ENCODE measurements at regions not wholly inside any gene's neighbourhood (a gene's known extent, or its start where the extent isn't known, plus 50 kb on each side); places are given as distances from the start of the nearest gene placed in this dataset.
"Not testable (repeated sequence)": the region's sequence is repeated elsewhere in the genome, so short reads cannot be mapped to it uniquely, and the experiment has no call there.

DNA sequence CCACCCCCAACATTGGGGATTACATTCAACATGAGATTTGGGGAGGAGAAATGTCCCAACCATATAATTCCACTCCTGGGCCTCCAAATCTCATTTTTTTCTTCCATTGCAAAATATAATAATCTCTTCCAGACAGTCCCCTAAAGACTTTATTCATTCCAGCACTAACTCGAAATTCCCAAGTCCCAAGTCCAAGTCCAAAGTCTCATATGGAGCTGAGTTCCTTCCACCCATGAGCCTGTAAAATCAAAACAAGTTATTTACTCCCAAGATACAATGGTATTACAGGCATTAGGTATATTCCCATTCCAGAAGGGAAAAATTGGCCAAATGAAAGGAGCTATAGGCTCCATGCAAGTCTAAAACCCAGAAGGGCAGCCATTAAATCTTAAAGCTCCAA is 56.7 kb downstream of the P2RY1 start:
- Histone ChIP-seq H3K27me3 (ENCODE audit: control insufficient read depth, insufficient read depth, low read length) (no peaks in the 10 kb centered on the region), H3K36me3 (replicated peaks; ENCODE audit: control insufficient read depth, insufficient read depth, low read length) (no peaks in the 10 kb centered on the region), H3K4me3 (ENCODE audit: insufficient read depth, low read depth, low read length) (no peak overlapping the region)
- no peak for DNase-seq

DNA sequence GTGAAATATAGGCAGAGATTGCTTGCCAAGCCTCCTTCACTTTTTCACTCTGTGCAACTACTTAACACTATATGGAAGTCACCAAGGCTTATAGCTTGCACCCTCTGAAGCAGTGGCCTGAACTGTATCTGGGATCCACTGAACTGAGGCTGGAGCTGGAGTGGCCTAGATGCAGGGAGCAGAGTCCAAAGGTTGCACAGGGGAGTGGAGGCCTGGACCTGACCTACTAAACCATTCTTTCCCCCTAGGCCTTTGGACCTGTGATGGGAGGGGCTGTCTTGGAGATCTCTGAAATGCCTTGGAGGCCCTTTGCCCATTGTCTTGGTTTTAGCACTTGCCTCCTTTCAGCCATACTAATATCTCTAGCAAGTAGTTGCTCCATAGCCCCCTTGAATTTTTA is 57.5 kb downstream of the P2RY1 start:
- no peak for DNase-seq
- Histone ChIP-seq H3K27me3 (ENCODE audit: control insufficient read depth, insufficient read depth, low read length) (no peaks in the 10 kb centered on the region), H3K4me3 (ENCODE audit: insufficient read depth, low read depth, low read length) (no peak overlapping the region), H3K36me3 (replicated peaks; ENCODE audit: control insufficient read depth, insufficient read depth, low read length) (no peaks in the 10 kb centered on the region)

DNA sequence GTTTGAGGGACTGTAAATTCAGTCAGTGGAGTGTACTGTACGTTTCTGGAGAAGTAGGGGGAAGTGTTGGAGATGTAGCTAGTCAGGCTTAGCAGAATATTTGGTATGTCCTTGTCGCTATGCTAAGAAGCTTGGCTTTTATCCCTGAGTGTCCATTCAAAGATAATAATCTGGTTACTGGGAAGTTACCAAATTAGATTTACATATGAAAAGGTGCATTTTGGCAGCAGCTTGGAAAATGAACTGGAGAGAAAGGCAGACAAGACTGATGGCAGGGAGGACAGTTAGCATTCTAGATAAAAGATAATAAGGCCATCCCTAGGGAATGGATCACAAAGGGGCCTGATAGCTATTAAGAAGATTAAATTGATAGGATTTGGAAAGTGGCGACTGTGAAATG is 58.7 kb downstream of the P2RY1 start:
- H3K27me3 ChIP-seq (ENCODE audit: control insufficient read depth, insufficient read depth, low read length), result no peaks in the 10 kb centered on the region
- H3K36me3 ChIP-seq (replicated peaks; ENCODE audit: control insufficient read depth, insufficient read depth, low read length), result no peaks in the 10 kb centered on the region
- no peak overlapping the region for H3K4me3 ChIP-seq (ENCODE audit: insufficient read depth, low read depth, low read length)
- DNase-seq, result no peak

DNA sequence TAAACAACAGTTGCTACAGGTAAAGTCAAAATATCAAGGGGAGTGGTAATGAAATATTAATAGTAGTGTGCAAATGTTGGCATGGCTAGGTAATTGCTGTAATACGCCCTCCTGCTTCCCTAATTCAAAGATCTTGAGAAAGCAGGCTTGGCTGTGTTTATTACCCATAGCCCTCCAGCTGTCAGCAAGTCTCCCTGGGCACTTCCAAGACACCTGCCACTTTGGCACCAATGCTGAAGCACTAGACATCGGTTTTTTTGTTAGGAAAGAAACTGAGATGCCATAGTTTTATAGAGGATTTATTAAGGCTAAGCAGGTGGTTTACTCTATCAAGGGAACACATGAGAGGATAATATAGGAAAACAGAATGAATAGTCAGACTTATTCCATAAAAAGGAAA is 64.4 kb downstream of the P2RY1 start:
- no peak for DNase-seq
- Histone ChIP-seq H3K4me3 (ENCODE audit: insufficient read depth, low read depth, low read length) (no peak overlapping the region), H3K27me3 (ENCODE audit: control insufficient read depth, insufficient read depth, low read length) (no peaks in the 10 kb centered on the region)

DNA sequence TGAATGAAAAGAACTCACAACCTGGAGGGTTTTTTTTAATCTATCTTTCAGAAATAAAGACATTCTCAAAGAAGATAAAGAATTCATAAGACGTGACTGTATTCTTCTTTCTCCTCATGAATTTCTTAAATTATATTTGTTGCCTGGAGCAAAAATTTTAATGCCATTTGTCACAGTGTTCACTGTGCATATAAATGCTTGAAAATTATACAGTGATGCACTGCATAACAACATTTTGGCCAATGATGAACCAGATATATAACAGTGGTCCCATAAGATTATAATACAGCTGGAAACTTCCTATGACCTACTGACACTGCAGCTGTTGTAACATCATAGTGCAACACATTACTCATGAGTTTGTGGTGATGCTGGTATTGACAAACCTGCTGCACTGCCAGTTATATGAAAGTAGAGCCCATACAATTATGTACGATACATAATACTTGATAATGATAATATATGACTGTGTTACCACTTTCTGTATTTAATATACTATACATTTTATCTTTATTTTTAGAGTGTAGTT is 67.3 kb downstream of the P2RY1 start:
- Histone ChIP-seq H3K27me3 (ENCODE audit: control insufficient read depth, insufficient read depth, low read length) (no peaks in the 10 kb centered on the region), H3K4me3 (ENCODE audit: insufficient read depth, low read depth, low read length) (no peak overlapping the region), H3K36me3 (replicated peaks; ENCODE audit: control insufficient read depth, insufficient read depth, low read length) (no peaks in the 10 kb centered on the region)
- no peak for DNase-seq

More for the DNA sequence above, 64.4 kb downstream of the P2RY1 start:
- no peaks in the 10 kb centered on the region for H3K36me3 ChIP-seq (replicated peaks; ENCODE audit: control insufficient read depth, insufficient read depth, low read length)

DNA sequence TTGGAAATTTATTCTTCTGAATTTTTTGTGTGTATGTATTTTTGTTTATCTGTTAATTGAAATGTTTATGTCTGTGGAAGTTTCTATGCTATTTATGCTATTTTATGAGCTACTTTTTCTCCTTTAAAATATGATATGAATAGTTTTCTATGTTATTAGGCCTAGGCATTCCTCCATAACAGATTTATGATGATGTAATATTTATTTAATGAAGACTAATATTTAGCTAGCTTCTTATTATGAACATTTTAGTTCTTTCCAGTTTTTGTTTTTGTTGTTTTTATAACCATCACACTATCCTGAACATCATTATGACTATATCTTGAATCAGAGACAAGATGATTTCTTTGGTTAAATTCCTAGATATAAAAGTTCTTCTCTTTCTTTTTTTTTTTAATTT is 70.7 kb downstream of the P2RY1 start:
- no peaks in the 10 kb centered on the region for H3K36me3 ChIP-seq (replicated peaks; ENCODE audit: control insufficient read depth, insufficient read depth, low read length)
- DNase-seq, result no peak
- no peak overlapping the region for H3K4me3 ChIP-seq (ENCODE audit: insufficient read depth, low read depth, low read length)
- no peaks in the 10 kb centered on the region for H3K27me3 ChIP-seq (ENCODE audit: control insufficient read depth, insufficient read depth, low read length)

DNA sequence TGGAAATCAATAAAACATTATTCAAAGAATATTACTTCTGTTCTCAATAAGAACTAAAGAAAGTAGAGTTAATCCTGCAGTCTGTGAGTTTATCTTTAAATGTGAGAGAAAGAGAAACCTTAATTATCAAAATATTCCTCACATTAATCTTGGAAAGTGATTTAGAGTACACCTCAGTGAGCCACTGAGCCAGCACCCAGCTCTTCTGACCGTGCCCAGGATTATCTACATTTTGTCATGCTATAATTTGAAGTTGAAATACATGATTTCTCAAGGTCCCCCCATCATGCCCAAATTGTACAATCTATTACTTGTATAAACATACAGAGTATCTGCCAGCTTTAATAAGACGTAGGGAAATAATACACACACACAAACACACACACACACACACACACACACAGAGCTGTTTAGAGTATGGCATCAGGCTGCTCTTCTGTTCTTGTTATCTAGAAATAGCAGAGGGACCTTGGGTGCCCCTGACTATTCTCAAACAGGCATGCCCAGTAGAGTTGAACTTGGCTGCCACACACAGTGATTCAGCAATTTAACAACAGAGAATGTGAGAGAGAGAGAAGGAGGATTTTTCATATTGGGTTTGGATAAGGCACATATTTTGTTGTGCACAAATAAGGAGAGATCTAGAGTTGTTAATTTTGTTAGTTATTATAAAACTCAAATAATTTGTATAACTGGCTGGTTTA is 74.4 kb downstream of the P2RY1 start:
- Histone ChIP-seq H3K27me3 (ENCODE audit: control insufficient read depth, insufficient read depth, low read length) (no peaks in the 10 kb centered on the region), H3K4me3 (ENCODE audit: insufficient read depth, low read depth, low read length) (no peak overlapping the region), H3K36me3 (replicated peaks; ENCODE audit: control insufficient read depth, insufficient read depth, low read length) (no peaks in the 10 kb centered on the region)
- no peak for DNase-seq

DNA sequence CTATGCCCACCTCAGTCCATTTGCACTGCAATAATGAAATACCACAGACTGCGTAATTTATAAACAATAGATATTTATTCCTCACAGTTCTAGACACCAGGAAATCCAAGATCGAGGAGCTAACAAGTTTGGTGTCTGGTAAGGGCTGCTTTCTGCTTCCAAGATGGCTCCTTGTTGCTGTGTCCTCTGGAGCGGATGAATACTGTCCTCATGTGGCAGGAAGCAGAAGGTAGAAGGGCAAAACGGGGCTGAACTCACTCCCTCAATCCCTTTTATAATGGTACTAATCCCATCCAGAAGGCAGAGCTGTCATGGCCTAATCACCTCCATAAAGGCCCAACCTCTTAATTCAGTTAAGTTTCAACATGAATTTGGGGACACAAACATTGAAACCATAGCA is 75.3 kb downstream of the P2RY1 start:
- Histone ChIP-seq H3K27me3 (ENCODE audit: control insufficient read depth, insufficient read depth, low read length) (no peaks in the 10 kb centered on the region), H3K4me3 (ENCODE audit: insufficient read depth, low read depth, low read length) (no peak overlapping the region), H3K36me3 (replicated peaks; ENCODE audit: control insufficient read depth, insufficient read depth, low read length) (no peaks in the 10 kb centered on the region)
- no peak for DNase-seq

DNA sequence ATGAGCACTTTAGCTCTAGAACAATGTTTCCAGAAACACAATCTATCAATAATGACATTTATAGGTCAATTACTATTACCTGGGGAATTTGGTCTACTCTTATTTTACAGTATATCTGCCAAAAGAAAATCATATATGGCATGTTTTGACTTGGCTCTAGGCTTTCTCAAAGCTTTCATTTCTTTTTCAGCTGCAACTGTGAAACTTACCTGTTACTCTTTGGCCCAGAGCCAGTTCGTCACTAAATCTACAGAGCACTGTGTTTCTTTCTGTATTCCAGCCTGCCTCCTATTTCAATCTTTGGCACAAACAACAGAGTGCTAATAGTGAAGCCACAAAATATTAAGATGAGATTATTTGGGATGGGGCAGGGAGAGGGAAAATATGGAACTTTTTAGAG is 76.0 kb downstream of the P2RY1 start:
- no peak for DNase-seq
- no peak overlapping the region for H3K4me3 ChIP-seq (ENCODE audit: insufficient read depth, low read depth, low read length)

DNA sequence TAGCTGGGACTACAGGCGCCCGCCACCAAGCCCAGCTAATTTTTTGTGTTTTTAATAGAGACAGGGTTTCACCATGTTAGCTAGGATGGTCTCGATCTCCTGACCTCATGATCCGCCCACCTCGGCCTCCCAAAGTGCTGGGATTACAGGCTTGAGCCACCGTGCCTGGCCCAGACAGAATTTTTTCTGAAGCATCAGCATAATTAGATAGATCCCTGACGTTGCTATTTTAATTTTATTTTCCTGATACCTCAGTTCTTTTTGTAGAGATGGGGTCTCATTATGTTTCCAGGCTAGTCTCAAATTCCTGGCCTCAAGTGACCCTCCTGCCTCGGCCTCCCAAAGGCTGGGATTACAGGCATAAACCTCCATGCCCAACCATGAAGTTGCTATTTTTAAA is 79.8 kb downstream of the P2RY1 start:
- H3K36me3 ChIP-seq (replicated peaks; ENCODE audit: control insufficient read depth, insufficient read depth, low read length); H3K4me3 ChIP-seq (ENCODE audit: insufficient read depth, low read depth, low read length); H3K27me3 ChIP-seq (ENCODE audit: control insufficient read depth, insufficient read depth, low read length); DNase-seq: not testable (repeated sequence)

More for the DNA sequence above, 76.0 kb downstream of the P2RY1 start:
- Histone ChIP-seq H3K27me3 (ENCODE audit: control insufficient read depth, insufficient read depth, low read length) (no peaks in the 10 kb centered on the region), H3K36me3 (replicated peaks; ENCODE audit: control insufficient read depth, insufficient read depth, low read length) (no peaks in the 10 kb centered on the region)

DNA sequence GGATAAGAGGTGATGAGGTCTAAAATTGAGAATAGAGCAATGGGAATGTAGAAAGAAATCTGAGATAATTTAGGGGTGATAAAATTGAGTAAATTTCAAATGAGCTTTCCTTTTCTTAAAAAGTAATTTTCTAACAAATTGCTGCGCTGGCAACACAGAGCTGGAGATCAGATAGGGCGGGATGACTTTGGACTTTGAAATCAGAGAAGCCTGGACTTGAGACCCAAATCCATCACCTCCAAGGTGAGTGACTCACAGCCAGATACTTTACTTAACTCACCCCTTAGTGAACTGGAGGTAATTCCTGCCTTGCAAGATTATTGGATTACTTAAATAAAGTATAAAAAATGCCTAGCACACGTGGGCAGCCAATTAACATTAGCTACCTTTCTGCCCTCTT is 80.8 kb downstream of the P2RY1 start:
- Histone ChIP-seq H3K36me3 (replicated peaks; ENCODE audit: control insufficient read depth, insufficient read depth, low read length) (no peaks in the 10 kb centered on the region), H3K27me3 (ENCODE audit: control insufficient read depth, insufficient read depth, low read length) (no peaks in the 10 kb centered on the region), H3K4me3 (ENCODE audit: insufficient read depth, low read depth, low read length) (no peak overlapping the region)
- no peak for DNase-seq

DNA sequence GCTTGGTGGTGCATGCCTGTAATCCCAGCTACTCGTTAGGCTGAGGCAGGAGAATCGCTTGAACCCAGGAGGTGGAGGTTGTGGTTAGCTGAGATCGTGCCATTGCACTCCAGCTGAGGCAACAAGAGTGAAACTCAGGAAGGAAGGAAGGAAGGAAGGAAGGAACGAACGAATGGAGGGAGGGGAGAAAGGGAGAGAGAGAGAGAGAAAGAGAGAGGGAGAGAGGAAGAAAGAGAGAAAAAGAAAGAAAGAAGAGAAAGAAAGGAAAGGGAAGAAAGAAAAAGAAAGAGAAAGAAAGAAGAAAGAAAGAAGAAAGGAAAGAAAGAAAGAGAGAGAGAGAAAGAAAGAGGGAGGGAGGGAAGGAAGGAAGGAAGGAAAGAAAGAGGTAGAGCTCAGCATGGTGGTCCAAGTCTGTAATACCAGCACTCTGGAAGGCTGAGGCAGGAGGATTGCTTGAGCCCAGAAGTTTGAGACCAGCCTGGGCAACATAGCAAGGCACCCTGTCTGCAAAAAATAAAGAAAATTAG is 81.9 kb downstream of the P2RY1 start:
- H3K27me3 ChIP-seq (ENCODE audit: control insufficient read depth, insufficient read depth, low read length), result no peaks in the 10 kb centered on the region
- no peak overlapping the region for H3K4me3 ChIP-seq (ENCODE audit: insufficient read depth, low read depth, low read length)
- DNase-seq, result no peak
- H3K36me3 ChIP-seq (replicated peaks; ENCODE audit: control insufficient read depth, insufficient read depth, low read length), result no peaks in the 10 kb centered on the region

DNA sequence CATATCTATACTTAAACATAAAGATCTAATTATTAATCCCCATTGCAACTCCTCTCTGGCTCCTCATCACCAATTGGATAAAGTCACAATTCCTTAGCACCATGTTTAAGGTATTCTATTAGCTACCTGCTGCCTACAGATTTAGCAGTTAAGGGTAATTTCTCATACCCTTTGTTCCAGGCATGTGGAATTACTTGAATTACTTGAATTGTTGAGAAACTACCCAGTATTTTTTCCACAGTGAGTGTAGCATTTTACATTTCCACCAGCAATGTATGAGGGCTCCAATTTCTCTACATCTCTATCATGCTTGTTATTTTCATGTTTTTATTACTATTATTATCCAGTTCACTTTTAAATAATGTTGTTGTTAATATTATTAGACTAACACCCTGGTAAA is 86.4 kb downstream of the P2RY1 start:
- DNase-seq, result no peak
- no peaks in the 10 kb centered on the region for H3K27me3 ChIP-seq (ENCODE audit: control insufficient read depth, insufficient read depth, low read length)
- no peak overlapping the region for H3K4me3 ChIP-seq (ENCODE audit: insufficient read depth, low read depth, low read length)
- no peaks in the 10 kb centered on the region for H3K36me3 ChIP-seq (replicated peaks; ENCODE audit: control insufficient read depth, insufficient read depth, low read length)

DNA sequence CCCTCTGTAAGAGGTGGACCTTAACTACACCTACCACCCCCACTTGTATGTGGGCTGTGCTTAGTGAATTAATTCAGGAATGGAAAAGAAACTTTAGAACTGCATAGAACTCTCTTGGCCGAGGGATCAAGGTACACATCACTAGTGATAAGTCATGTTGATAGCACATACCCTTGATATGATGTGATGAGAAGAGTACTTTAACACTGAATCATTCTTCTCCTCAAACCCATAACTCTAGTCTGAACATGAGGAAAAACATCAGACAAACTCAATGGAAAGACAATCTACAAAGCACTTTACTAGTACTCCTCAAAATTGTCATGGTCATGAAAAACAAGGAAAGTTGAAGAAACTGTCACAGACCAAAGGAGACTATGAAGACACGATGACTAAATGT is 87.6 kb downstream of the P2RY1 start:
- H3K4me3 ChIP-seq (ENCODE audit: insufficient read depth, low read depth, low read length), result no peak overlapping the region
- no peak for DNase-seq
- H3K36me3 ChIP-seq (replicated peaks; ENCODE audit: control insufficient read depth, insufficient read depth, low read length), result no peaks in the 10 kb centered on the region
- H3K27me3 ChIP-seq (ENCODE audit: control insufficient read depth, insufficient read depth, low read length), result no peaks in the 10 kb centered on the region

DNA sequence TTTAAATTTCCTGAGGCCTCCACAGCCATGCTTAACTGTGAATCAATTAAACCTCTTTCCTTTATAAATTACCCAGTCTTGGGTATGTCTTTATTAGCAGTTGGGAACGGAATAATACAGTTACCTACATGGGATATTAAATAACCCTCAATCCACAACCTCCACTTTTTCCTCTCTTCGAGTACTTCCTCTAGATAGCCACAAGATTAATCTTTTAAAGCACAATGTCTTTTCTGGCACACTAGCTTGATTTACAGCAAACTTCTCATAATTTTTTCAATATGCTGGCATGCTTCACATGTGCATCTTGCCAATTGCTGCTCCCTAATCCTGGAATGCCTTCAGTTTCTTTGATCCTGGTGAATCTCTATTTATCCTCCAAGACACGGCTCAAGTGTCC is 92.2 kb downstream of the P2RY1 start:
- H3K36me3 ChIP-seq (replicated peaks; ENCODE audit: control insufficient read depth, insufficient read depth, low read length), result no peaks in the 10 kb centered on the region
- no peaks in the 10 kb centered on the region for H3K27me3 ChIP-seq (ENCODE audit: control insufficient read depth, insufficient read depth, low read length)
- H3K4me3 ChIP-seq (ENCODE audit: insufficient read depth, low read depth, low read length), result no peak overlapping the region
- no peak for DNase-seq

DNA sequence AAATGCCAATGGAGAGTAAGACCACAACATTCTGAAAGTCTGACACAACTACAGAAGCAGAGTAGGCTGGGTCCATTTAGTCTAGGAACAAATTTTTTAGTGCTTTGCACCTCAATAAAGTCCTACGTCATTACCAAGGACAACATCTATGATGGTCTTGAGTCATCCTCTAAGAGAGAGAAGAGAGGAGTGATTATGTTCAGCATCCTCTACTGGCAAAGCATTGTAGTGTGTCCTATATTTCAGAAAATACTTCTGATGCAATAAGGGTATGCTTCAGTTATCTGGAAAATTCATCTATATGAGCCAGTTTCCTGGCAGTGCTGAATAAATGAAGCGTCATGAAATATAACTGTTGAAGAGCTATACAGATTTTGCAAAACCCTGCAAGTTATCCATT is 95.6 kb downstream of the P2RY1 start:
- Histone ChIP-seq H3K27me3 (ENCODE audit: control insufficient read depth, insufficient read depth, low read length) (no peaks in the 10 kb centered on the region), H3K4me3 (ENCODE audit: insufficient read depth, low read depth, low read length) (no peak overlapping the region), H3K36me3 (replicated peaks; ENCODE audit: control insufficient read depth, insufficient read depth, low read length) (no peaks in the 10 kb centered on the region)
- DNase-seq, result no peak
